ENCODE measurements at regions not wholly inside any gene's neighbourhood (a gene's known extent, or its start where the extent isn't known, plus 50 kb on each side); places are given as distances from the start of the nearest gene placed in this dataset.

DNA sequence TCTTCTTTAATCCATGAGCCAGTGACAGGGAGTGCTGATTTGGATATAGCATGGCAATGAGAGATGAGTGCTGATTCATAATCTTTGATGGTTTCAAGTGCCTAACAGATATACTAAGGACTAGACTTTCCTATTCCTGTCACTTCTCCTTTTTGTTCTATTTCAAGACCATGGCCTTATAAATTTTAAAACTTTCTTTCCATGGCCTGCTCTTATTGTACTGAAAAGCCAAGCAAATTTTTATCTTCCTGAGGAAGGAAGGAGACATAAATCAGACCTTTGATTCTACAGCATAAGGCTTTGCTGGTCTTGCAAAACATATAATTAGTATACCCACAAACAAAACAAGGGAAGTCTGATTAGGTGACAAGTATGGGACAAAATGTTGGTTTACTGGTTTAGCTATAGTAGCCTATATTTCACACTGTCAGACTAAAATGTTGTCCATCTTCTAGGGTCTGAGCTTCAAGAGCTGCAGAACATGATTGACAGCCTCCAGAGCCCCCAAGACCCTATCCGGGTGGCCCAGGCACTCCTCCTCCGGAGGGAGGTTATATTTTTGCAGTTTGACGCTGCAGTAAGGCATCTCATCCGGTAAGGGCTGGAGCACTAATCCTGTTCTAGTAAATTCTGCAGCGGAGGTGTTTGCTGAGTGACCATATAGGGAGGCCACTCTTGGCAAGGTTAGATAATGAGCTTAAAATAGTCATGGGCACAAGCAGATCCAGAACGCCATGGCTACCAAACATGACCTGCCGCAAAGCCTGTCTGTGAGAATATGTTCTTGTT lies 82.3 kb downstream of the CD164 start:
- WGBS, 2 donors, result 41 to 42% methylated on average over 7 of the region's 7 CpGs
- ATAC-seq, result peak; percentile 73 to 89 (median 80)
- DNase-seq, result peak in 3 of 6 donors; percentile 33 to 65 (median 51)

GRCh38 chr6:109299265-109299607 lies 83.0 kb downstream of the CD164 start:
- no peak overlapping the region for H3K27ac ChIP-seq
- H3K36me3 ChIP-seq, result no peaks in the 10 kb centered on the region
- intact Hi-C loops (cut with DNase I), result loop anchor here in 1 of 3 donors (10.0 kb wide), 1 partner anchor 94 kb away; no protein-coding TSS in a partner anchor
- DNase-seq, result no peak
- no peaks in the 10 kb centered on the region for H3K9me3 ChIP-seq
- TF ChIP-seq CTCF (IDR thresholded peaks at IDR 0.05), result no peak
- FAIRE-seq, result no peak
- no peak for ATAC-seq
- no peak overlapping the region for H3K4me3 ChIP-seq
- H3K4me1 ChIP-seq, result peaks cover 7 to 41% (median 41%) of the 10 kb centered on the region in 3 donors
- WGBS, 2 donors, result 72 to 89% methylated on average over 1 of the region's 1 CpG
- no peaks in the 10 kb centered on the region for H3K27me3 ChIP-seq

More for the DNA sequence above, 82.3 kb downstream of the CD164 start:
- H3K27me3 ChIP-seq, result no peaks in the 10 kb centered on the region
- no peak overlapping the region for H3K27ac ChIP-seq
- no peaks in the 10 kb centered on the region for H3K36me3 ChIP-seq
- no peak overlapping the region for H3K4me3 ChIP-seq
- H3K4me1 ChIP-seq, result peaks cover 7 to 38% (median 38%) of the 10 kb centered on the region in 3 donors
- intact Hi-C loops (cut with DNase I), result loop anchor here in 1 of 3 donors (10.0 kb wide), 1 partner anchor 95 kb away; no protein-coding TSS in a partner anchor
- FAIRE-seq, result no peak
- TF ChIP-seq CTCF (IDR thresholded peaks at IDR 0.05), result no peak
- no peaks in the 10 kb centered on the region for H3K9me3 ChIP-seq

- intact Hi-C loops (cut with DNase I), result loop anchor here in 1 of 3 donors (10.0 kb wide), 1 partner anchor 94 kb away; no protein-coding TSS in a partner anchor
- Histone ChIP-seq H3K4me3 (no peak overlapping the region), H3K4me1 (peaks cover 7 to 39% (median 37%) of the 10 kb centered on the region in 3 donors), H3K27ac (no peak overlapping the region), H3K9me3 (no peaks in the 10 kb centered on the region), H3K27me3 (no peaks in the 10 kb centered on the region), H3K36me3 (no peaks in the 10 kb centered on the region)
- FAIRE-seq (no peak), DNase-seq (no peak), ATAC-seq (no peak)
- 84 to 89% methylated on average over 6 of the region's 6 CpGs for WGBS, 2 donors
- TF ChIP-seq CTCF (IDR thresholded peaks at IDR 0.05), result no peak
Observed at GRCh38 chr6:109298605-109299264, 83.5 kb downstream of the CD164 start.

DNA sequence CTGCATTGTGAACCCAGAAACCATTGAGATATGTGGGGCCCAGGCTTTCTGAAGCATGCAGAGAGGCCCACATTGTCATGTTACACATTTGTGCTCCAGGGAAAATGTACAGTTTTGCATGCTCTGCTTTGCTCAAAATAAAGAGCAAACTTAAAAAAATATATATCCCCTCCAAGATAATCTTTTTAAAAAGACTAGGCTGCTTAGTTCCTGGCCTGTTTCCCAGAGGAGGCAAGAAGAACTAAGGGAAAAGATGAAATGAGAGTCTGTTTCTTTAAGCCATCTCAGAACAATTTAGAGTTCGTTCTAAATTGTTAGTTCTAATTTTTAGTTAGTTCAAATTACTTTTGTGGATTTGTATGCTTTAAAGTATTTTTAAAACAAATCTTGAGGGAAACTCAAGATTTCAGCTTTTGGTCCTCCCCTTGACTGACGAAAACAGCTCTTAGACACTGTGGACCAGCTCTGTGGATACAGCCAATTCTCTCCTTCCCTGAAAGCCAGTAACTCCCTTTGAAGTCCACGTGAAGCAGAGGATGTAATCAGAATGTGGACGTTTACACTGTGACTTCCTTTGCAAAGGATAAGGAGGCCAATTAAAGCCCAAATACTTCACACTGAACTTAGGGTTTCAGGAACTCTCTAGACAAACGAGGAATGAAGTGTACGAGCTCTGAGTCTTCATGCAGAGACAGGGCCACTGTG lies 84.7 kb downstream of the CD164 start:
- ATAC-seq, result no peak
- no peak for TF ChIP-seq CTCF (IDR thresholded peaks at IDR 0.05)
- FAIRE-seq, result no peak
- DNase-seq, result no peak
- Histone ChIP-seq H3K4me1 (peaks cover 7 to 38% (median 37%) of the 10 kb centered on the region in 3 donors), H3K36me3 (no peaks in the 10 kb centered on the region), H3K27me3 (no peaks in the 10 kb centered on the region), H3K9me3 (no peaks in the 10 kb centered on the region), H3K4me3 (no peak overlapping the region), H3K27ac (no peak overlapping the region)
- intact Hi-C loops (cut with DNase I), result loop anchor here in 1 of 3 donors (10.0 kb wide), 1 partner anchor 93 kb away; no protein-coding TSS in a partner anchor
- WGBS, 2 donors, result 70 to 71% methylated on average over 6 of the region's 6 CpGs
